SK-MEL-5 (cell line): ENCODE measurements at regions not wholly inside any gene's neighbourhood (a gene's known extent, or its start where the extent isn't known, plus 50 kb on each side); places are given as distances from the start of the nearest gene placed in this dataset.

Source experiments
- DNase-seq: peaks from one replicate; pipeline ENCODE4 v3.0.0-alpha.2; 2016; ENCODE audit warnings: low read depth, low spot score
- in situ Hi-C: cut with HindIII; loops from 2 replicates; pipeline ENCODE4 v1.10.0; 2016; ENCODE audit warnings: low sequenced_read_pairs, high pct_unique_total_duplicates, low pct_unique_long_range_greater_than_20kb

- in situ Hi-C loops, result no loop called here
- DNase-seq, result no peak
Measured at GRCh38 chr9:8033794-8034193, 234.2 kb upstream of the DMAC1 start.

GRCh38 chr9:8030095-8030494 lies 230.5 kb upstream of the DMAC1 start:
- DNase-seq, result no peak
- in situ Hi-C loops, result no loop called here

GRCh38 chr9:8027351-8027750 lies 227.8 kb upstream of the DMAC1 start:
- in situ Hi-C loops, result no loop called here
- DNase-seq, result no peak

- DNase-seq, result no peak
- in situ Hi-C loops, result no loop called here
Measured at GRCh38 chr9:8025551-8025950, 226.0 kb upstream of the DMAC1 start.

GRCh38 chr9:8020186-8020585 lies 220.6 kb upstream of the DMAC1 start:
- no peak for DNase-seq
- in situ Hi-C loops, result no loop called here

GRCh38 chr9:8019636-8020035 lies 220.1 kb upstream of the DMAC1 start:
- DNase-seq, result no peak
- in situ Hi-C loops, result no loop called here

DNA sequence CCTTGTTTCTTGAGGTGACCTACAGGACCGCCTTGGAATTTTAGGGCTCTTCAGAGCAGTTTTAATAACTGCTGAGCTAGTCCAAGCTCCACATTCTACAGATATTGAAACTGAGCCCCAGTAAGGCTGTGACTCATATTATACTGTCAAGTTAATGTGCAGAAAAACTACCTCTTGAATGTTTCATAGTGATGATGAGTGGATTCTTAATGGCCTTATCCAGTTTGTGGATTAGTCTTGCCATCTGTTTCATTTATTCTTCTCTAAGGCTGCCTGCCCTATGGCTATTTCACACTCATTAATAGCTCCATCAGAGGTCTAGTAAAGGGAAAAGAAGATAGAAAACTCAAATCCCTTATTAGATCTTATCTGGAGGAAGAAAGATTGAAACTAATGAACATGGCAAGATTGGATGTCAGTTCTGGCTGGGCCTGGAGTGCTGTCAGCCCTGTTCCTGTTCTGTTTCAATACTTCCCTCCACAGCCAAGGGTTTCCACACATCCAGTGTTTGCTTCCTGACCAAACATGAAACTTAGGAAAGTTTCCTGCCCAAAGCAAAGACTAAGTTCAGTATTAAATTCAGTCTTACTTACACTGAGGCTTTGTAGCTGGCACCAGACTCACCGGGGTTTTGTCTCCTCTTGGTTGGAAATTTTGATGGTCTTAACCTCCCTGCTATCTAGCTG lies 215.6 kb upstream of the DMAC1 start:
- in situ Hi-C loops, result no loop called here
- no peak for DNase-seq

GRCh38 chr9:8012986-8013385 lies 213.4 kb upstream of the DMAC1 start:
- no peak for DNase-seq
- in situ Hi-C loops, result no loop called here

GRCh38 chr9:8011974-8012373 lies 212.4 kb upstream of the DMAC1 start:
- in situ Hi-C loops, result no loop called here
- DNase-seq, result no peak

DNA sequence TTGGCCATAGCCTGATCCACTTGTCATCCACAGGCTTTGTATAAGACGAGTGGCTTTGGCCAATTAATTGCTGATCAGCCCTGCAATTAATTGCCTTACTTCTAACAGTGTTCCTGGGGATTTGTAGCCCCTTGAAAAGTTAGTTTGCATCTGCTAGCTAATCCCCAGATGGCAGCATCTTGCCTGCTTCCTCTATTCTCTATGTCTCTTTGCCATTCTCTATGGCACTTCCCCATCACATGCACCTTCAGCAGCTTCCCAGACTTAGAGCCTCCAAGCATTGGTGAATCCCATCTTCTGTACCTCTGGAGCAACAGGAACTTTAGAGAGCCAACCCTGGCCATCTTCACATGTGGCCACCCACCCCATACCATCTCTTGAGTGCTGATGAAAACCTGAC lies 197.0 kb upstream of the DMAC1 start:
- DNase-seq, result no peak
- in situ Hi-C loops, result no loop called here

DNA sequence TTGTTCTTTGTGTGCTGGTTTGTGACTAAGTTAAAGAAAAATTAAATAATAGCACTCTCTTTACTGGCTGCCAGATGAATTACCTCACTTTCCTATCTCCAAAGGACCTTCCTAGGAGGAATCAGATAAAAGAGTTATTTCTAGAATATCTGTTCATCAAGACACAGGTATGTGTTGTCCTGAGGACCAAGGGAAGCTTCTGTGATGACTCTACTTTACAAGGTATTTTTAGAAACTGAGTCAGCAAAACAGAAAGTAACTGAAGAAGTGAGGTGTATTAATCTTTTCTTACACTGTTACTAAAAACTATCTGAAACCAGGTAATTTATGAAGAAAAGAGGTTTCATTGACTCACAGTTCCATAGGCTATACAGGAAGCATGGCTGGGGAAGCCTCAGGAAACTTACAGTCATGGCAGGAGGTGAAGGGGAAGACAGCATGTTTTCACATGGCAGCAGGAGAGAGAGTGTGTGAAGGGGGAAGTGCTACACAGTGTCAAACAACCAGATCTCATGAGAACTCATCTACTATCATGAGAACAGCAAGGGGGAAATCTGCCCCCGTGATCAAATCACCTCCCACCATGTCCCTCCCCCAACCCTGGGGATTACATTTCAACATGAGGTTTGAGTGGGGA lies 189.2 kb upstream of the DMAC1 start:
- in situ Hi-C loops, result no loop called here
- DNase-seq, result no peak

GRCh38 chr9:7984692-7985091 lies 185.1 kb upstream of the DMAC1 start:
- in situ Hi-C loops, result no loop called here
- no peak for DNase-seq

DNA sequence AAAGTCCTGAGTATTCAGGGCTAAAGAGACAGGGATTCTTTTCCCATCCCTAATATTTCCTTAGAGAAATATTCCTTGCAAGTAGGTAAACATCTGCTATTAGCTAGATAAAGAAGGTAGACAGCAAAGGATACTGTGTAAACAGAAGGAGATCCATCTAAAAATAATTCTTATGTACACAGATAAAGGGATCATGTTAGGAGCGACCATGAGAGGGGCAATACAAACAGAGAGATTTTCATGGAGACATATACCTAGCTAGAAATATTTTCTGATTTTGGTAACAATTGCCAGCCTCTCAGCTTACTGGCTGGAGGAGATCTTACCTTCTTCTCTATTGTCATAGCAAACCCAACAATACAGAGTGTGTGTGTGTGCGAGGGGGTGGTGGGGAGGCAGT lies 184.6 kb upstream of the DMAC1 start:
- in situ Hi-C loops, result no loop called here
- no peak for DNase-seq

- in situ Hi-C loops, result no loop called here
Measured at GRCh38 chr9:7983490-7983889, 183.9 kb upstream of the DMAC1 start.

GRCh38 chr9:7982907-7983306 lies 183.3 kb upstream of the DMAC1 start:
- no peak for DNase-seq
- in situ Hi-C loops, result no loop called here

More at GRCh38 chr9:7983490-7983889, 183.9 kb upstream of the DMAC1 start:
- DNase-seq, result peak; percentile 75

DNA sequence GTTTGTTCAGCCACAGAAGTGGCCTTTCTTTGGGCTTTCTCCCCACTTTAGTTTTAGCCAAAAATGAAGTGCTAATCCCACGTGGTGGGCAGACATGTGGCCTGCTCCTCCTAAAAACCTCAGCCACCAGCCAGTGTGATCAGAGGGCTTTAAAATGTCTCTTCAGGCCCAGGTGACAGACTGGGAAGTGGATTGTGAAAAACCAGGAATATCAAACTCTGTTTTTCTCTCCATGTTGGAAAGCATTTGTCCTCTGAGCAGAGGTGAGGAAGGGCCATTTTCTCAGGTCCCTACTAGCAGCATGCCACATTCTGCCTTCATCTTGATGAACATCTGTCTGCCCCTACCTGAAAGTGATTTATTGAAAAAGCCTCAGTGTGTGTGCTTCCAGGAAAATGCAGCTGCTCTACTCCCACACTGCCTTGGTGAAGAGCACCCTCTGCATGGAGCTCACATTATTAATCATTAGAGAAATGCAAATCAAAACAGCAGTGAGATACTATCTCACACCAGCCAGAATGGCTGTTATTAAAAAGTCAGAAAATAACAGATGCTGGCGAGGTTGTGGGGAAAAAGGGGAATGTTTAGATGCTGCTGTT lies 181.2 kb upstream of the DMAC1 start:
- in situ Hi-C loops, result no loop called here
- no peak for DNase-seq

GRCh38 chr9:7980041-7980440 lies 180.5 kb upstream of the DMAC1 start:
- no peak for DNase-seq
- in situ Hi-C loops, result no loop called here

DNA sequence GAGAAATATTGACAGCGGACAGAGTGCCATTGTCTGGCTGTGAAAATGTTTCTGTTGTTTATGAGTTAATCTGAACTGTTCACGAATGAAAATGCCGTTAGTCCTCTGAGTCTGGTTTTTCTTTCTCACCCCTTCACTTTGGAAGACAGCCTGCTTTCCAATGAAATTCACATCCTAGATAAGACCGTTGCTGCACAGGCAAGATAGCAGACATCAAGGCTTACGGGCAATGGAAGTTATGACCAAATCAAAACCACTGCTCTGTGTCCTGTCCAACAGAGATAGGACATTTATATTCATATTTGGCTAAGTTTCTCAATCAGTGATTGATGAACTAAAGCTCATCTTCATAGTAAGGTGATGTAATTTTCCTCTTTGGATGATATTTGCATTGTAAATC lies 180.0 kb upstream of the DMAC1 start:
- no peak for DNase-seq
- in situ Hi-C loops, result no loop called here

DNA sequence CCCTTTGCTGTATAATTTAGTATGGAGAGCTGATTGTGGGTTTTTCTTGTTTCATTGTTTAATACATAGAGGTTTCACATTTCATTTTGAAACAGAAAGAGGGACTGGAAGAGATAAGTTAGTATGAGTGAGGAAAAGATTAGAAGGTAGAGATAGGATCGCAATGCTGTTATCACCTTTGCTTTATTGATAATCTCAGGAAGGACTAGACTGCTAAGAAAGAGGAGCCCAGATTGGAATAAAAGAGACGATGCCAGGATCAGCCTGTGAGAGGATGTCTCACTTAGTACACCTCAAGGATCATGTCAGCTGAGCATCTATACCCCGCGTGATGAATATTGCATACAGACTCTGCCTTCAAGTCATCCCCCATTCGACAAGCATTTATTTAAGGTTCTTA lies 178.0 kb upstream of the DMAC1 start:
- in situ Hi-C loops, result no loop called here
- DNase-seq, result no peak
